Bronchial epithelial cell (primary cell): ENCODE measurements at regions not wholly inside any gene's neighbourhood (a gene's known extent, or its start where the extent isn't known, plus 50 kb on each side); places are given as distances from the start of the nearest gene placed in this dataset.

ENCODE experiments used
- DNase-seq: peaks from one replicate; pipeline ENCODE4 v3.0.0-alpha.2; 2010; ENCODE audit warnings: low read depth
- FAIRE-seq: peaks from 2 replicates; lab custom pipeline; 2011; peaks lifted over from hg19 to GRCh38; lab: Jason Lieb, UNC
- H3K27me3 ChIP-seq: 2 replicates; pipeline ENCODE4 v1.5.1; 2011; ENCODE audit warnings: low read length; ENCODE audit not compliant: control insufficient read depth, insufficient read depth
- H3K36me3 ChIP-seq: 2 replicates; pipeline ENCODE4 v1.5.1; 2011; ENCODE audit warnings: low read length; ENCODE audit not compliant: control insufficient read depth, insufficient read depth
- H3K4me3 ChIP-seq: 2 replicates; pipeline ENCODE4 v1.5.1; 2011; ENCODE audit warnings: mild to moderate bottlenecking, low read depth, low read length, control low read depth
- CTCF ChIP-seq: IDR thresholded peaks from 2 replicates; pipeline ENCODE4 v1.5.1; 2011; ENCODE audit warnings: mild to moderate bottlenecking, moderate library complexity, low read length, control low read depth, inconsistent platforms; ENCODE audit not compliant: insufficient read depth, severe bottlenecking

GRCh38 chr5:61619777-61620518, 287.9 kb downstream of the ZSWIM6 start:
- Histone ChIP-seq H3K4me3 (no peak overlapping the region), H3K27me3 (no peaks in the 10 kb centered on the region), H3K36me3 (no peaks in the 10 kb centered on the region)
- FAIRE-seq (no peak), DNase-seq (no peak)
- TF ChIP-seq CTCF = no peak

- FAIRE-seq = no peak
- no peak for DNase-seq
- TF ChIP-seq CTCF = no peak
Measured at GRCh38 chr5:61620699-61621182, 288.7 kb downstream of the ZSWIM6 start.

GRCh38 chr5:61621202-61621650, 289.2 kb downstream of the ZSWIM6 start:
- no peak overlapping the region for H3K4me3 ChIP-seq
- DNase-seq (no peak), FAIRE-seq (peak; percentile 43)
- no peaks in the 10 kb centered on the region for H3K27me3 ChIP-seq
- no peak for TF ChIP-seq CTCF
- no peaks in the 10 kb centered on the region for H3K36me3 ChIP-seq

More at GRCh38 chr5:61620699-61621182, 288.7 kb downstream of the ZSWIM6 start:
- H3K4me3 ChIP-seq = no peak overlapping the region
- H3K36me3 ChIP-seq = no peaks in the 10 kb centered on the region
- H3K27me3 ChIP-seq = no peaks in the 10 kb centered on the region

DNA sequence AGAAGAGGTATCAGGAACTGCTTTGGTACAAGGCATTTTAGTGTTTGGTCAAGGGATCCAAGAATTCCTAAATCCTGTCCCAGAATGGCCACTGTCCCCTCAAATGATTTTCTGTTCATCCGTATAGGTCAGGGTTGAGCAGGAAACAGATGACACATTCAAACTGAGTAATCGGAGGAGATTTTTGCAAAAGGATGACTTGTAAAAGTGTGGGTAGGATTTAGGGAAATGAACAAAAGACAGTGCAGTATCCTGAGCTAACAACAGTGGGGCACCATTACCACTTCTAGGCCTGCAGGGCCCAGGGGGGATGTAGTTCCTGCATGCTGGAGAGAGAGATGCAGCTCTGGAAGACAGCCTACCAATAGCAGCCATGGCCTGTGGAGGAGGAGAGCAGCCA, 290.1 kb downstream of the ZSWIM6 start:
- FAIRE-seq = no peak
- H3K4me3 ChIP-seq = no peak overlapping the region
- no peaks in the 10 kb centered on the region for H3K27me3 ChIP-seq
- no peaks in the 10 kb centered on the region for H3K36me3 ChIP-seq
- TF ChIP-seq CTCF = no peak
- no peak for DNase-seq

- Histone ChIP-seq H3K27me3 (no peaks in the 10 kb centered on the region), H3K4me3 (no peak overlapping the region), H3K36me3 (no peaks in the 10 kb centered on the region)
- TF ChIP-seq CTCF = no peak
- no peak for DNase-seq
- no peak for FAIRE-seq
Measured at GRCh38 chr5:61623401-61624069, 291.5 kb downstream of the ZSWIM6 start.
